Skeletal muscle satellite cell (primary cell): ENCODE measurements at regions not wholly inside any gene's neighbourhood (a gene's known extent, or its start where the extent isn't known, plus 50 kb on each side); places are given as distances from the start of the nearest gene placed in this dataset.

Experiments used
- H3K27me3 ChIP-seq: 2 replicates; pipeline ENCODE4 v1.7.0; 2013; ENCODE audit warnings: low read length; ENCODE audit not compliant: control insufficient read depth, insufficient read depth
- H3K36me3 ChIP-seq: 2 replicates; pipeline ENCODE4 v1.7.0; 2013; ENCODE audit warnings: mild to moderate bottlenecking, control low read depth, low read length; ENCODE audit not compliant: insufficient read depth
- H3K4me1 ChIP-seq: 2 replicates; pipeline ENCODE4 v1.7.0; 2013; ENCODE audit warnings: low read length; ENCODE audit not compliant: control insufficient read depth, insufficient read depth
- H3K4me2 ChIP-seq: 2 replicates; pipeline ENCODE4 v1.7.0; 2013; ENCODE audit warnings: mild to moderate bottlenecking, low read length
- H3K4me3 ChIP-seq: 2 replicates; pipeline ENCODE4 v1.7.0; 2013; ENCODE audit warnings: low read length
- H3K9ac ChIP-seq: 2 replicates; pipeline ENCODE4 v1.7.0; 2013; ENCODE audit warnings: mild to moderate bottlenecking, low read depth, low read length, moderate library complexity
- H3K9me3 ChIP-seq: replicated peaks from 2 replicates; pipeline ENCODE4 v1.7.0; 2013; ENCODE audit warnings: mild to moderate bottlenecking, control low read depth, low read length

DNA sequence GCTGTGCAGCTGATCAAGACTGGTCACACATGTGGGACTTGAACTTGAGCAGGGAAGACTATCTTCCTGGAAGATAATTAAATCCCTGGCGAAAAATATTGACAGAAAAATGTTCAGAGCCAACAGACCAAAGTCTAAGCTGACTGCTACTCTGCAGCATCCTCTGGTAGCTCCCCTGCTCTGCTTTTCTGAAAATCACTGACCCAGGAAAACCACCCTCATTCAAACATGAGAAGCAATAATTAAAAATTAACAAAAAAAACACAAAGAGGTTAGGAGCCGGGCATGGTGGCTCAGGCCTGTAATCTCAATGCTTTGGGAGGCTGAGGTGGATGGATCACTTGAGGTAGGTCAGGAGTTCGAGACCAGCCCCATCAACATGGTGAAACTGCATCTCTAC, 151.9 kb downstream of the SCG2 start:
- Histone ChIP-seq H3K4me1 (no peaks in the 10 kb centered on the region), H3K9me3 (peaks cover 3% of the 10 kb centered on the region), H3K27me3 (no peaks in the 10 kb centered on the region), H3K9ac (no peak overlapping the region), H3K4me3 (no peak overlapping the region), H3K4me2 (no peak overlapping the region), H3K36me3 (no peaks in the 10 kb centered on the region)

DNA sequence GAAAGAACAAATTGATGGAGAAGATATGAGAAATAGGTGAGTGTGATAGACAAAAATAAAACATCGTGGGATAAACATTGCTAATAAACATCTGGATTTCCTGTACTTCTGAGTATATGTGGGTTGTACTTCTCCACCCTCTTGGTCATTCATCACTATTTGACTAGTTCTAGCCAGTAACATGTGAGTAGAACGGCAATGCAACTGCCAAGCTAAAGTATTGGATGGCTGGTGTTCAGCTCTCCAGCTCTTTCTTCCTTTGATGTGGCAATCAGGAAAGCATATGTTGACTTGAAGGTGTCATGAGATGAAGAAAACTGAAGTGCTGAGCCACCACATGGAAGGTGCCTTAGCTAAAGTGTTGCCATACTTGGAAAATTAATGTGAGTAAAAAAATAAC, 144.9 kb downstream of the SCG2 start:
- H3K9ac ChIP-seq: no peak overlapping the region
- no peaks in the 10 kb centered on the region for H3K27me3 ChIP-seq
- peaks cover 23% of the 10 kb centered on the region for H3K4me1 ChIP-seq

DNA sequence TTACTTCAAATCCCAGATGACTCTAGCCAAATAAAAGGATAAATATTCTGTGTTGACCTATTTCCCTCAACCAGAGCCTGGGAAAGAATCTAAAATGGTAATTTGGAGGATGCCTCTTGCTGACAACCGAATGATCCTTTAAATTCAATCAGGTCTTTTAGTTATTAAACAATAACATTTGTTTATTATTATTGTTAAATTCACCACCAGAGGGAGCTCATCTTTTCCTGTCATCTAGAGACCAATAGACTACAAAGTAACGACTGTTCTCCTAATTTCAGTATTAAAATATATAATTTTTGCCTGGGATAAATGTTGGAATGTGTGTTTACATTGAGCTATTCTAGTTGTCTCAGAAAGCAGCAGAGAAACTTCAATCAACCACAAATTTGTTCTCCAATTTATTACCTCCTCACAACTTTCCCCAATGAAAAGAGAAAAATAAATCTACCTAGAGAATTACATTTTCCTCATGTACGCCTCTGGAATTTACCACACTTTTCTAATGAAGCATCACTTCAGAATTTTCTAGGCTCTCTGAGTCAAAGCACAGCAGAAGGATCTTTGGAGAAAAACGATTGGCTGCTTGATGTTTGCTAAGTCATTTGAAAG, 142.7 kb downstream of the SCG2 start:
- H3K27me3 ChIP-seq: no peaks in the 10 kb centered on the region
- no peaks in the 10 kb centered on the region for H3K36me3 ChIP-seq
- H3K4me3 ChIP-seq: no peak overlapping the region
- H3K4me1 ChIP-seq: peaks cover 23% of the 10 kb centered on the region
- H3K4me2 ChIP-seq: no peak overlapping the region
- no peaks in the 10 kb centered on the region for H3K9me3 ChIP-seq
- H3K9ac ChIP-seq: no peak overlapping the region

More for the DNA sequence above, 144.9 kb downstream of the SCG2 start:
- H3K4me2 ChIP-seq: no peak overlapping the region
- H3K4me3 ChIP-seq: no peak overlapping the region
- H3K36me3 ChIP-seq: no peaks in the 10 kb centered on the region
- no peaks in the 10 kb centered on the region for H3K9me3 ChIP-seq

DNA sequence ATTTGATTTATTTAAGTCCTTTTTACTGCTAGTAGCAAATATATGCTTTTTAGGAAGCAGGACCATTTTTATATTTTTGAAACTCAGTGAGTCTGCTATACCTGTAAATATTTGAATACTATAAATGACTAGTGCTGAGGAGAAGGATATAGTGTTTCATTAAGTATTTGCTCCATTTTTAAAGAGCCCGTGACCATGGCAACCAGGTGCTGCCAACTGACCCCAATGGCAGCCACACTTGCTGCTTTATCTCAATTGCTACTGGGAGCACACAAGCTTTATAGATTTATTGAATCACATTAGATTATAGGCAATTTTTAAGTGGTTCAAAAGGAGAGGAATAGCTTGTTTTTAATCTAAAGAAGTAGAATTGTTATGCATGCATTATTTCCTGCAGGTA, 142.0 kb downstream of the SCG2 start:
- no peak overlapping the region for H3K9ac ChIP-seq
- H3K4me1 ChIP-seq: peaks cover 28% of the 10 kb centered on the region
- H3K9me3 ChIP-seq: no peaks in the 10 kb centered on the region
- no peak overlapping the region for H3K4me3 ChIP-seq
- H3K4me2 ChIP-seq: no peak overlapping the region
- H3K27me3 ChIP-seq: no peaks in the 10 kb centered on the region
- H3K36me3 ChIP-seq: no peaks in the 10 kb centered on the region

DNA sequence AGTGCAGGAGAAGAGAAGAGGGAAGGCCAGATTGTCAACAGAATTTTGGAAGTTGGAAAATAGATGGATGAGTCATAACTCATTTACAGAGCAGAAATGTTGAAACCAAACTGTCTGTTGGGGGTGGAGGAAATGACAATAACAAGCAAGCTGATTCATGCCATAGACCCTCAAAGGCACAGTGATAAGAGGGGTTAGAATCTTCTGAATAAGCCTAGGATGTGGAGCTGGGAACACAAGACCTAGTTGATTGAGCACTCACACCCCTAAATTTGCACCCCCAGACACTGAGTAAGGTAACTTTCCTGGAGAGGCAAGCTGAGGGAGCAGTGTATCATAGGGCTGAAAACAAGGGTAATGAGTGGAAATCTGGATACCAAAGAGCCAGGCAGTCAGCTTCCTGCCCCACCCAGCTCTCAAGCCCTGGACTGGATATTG, 141.4 kb downstream of the SCG2 start:
- peak overlapping the region; percentile 54 for H3K4me2 ChIP-seq
- no peaks in the 10 kb centered on the region for H3K36me3 ChIP-seq
- no peak overlapping the region for H3K4me3 ChIP-seq
- H3K9me3 ChIP-seq: no peaks in the 10 kb centered on the region
- H3K9ac ChIP-seq: peak overlapping the region; percentile 8
- no peaks in the 10 kb centered on the region for H3K27me3 ChIP-seq
- H3K4me1 ChIP-seq: peaks cover 33% of the 10 kb centered on the region

DNA sequence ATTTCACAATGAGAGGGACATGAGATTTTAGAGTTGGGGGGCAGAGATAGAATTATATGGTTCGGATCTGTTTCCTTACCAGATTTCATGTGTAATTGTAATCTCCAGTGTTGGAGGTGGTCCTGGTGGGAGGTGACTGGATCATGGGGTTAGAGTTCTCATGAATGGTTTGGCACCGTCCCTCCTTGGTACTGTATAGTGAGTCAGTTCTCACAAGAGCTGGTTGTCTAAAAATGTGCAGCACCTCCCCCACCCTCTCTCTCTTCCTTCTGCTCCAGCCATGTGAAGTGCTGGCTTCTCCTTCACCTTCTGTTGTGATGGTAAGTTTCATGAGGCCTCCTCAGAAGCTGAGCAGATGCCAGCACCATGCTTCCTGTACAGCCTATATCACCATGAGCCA, 138.1 kb downstream of the SCG2 start:
- Histone ChIP-seq H3K4me2 (no peak overlapping the region), H3K9me3 (no peaks in the 10 kb centered on the region), H3K36me3 (no peaks in the 10 kb centered on the region), H3K4me1 (peaks cover 50% of the 10 kb centered on the region), H3K4me3 (no peak overlapping the region), H3K9ac (no peak overlapping the region), H3K27me3 (no peaks in the 10 kb centered on the region)

DNA sequence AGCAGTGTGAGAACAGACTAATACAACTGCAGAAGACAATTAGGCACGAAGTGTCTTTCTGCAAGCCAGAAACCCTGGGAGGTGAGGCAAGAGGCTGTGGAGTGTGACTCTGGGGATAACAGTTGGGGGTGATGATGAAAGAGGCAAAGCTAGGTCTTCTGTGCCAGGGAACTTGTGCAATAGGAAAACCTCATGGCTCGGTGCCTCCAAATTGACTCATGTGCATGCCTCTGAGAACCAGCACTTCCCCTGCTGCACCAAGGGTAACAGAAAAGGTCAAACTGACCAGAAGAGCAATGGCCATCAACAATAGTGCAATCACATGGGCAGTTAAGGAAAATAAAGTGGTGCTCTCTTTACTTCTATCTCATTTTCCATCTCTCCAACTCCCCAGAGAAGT, 136.4 kb downstream of the SCG2 start:
- no peak overlapping the region for H3K9ac ChIP-seq
- peak overlapping the region; percentile 26 for H3K4me2 ChIP-seq
- peaks cover 48% of the 10 kb centered on the region for H3K4me1 ChIP-seq
- H3K36me3 ChIP-seq: no peaks in the 10 kb centered on the region
- H3K4me3 ChIP-seq: no peak overlapping the region
- H3K27me3 ChIP-seq: no peaks in the 10 kb centered on the region
- no peaks in the 10 kb centered on the region for H3K9me3 ChIP-seq

DNA sequence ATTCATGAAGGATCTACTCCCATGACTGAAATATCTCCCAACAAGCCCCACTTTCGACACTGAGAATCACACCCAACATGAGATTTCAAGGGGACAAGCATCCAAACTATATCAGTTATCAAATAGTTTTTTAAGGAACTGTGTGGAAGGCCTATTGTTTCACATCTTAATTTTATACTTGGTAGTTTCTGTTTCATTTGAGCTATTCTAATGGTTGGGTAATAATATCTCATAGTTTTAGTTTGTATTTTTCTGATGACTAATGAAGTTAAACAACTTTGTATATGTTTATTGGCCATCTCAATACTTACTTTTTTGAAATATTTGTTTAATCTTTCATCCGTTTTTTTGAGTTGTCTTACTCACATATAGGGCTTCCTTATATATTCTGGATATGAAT, 135.0 kb downstream of the SCG2 start:
- no peak overlapping the region for H3K4me3 ChIP-seq
- H3K4me1 ChIP-seq: peaks cover 39% of the 10 kb centered on the region
- no peak overlapping the region for H3K9ac ChIP-seq
- H3K27me3 ChIP-seq: no peaks in the 10 kb centered on the region
- no peak overlapping the region for H3K4me2 ChIP-seq
- no peaks in the 10 kb centered on the region for H3K9me3 ChIP-seq
- H3K36me3 ChIP-seq: no peaks in the 10 kb centered on the region

DNA sequence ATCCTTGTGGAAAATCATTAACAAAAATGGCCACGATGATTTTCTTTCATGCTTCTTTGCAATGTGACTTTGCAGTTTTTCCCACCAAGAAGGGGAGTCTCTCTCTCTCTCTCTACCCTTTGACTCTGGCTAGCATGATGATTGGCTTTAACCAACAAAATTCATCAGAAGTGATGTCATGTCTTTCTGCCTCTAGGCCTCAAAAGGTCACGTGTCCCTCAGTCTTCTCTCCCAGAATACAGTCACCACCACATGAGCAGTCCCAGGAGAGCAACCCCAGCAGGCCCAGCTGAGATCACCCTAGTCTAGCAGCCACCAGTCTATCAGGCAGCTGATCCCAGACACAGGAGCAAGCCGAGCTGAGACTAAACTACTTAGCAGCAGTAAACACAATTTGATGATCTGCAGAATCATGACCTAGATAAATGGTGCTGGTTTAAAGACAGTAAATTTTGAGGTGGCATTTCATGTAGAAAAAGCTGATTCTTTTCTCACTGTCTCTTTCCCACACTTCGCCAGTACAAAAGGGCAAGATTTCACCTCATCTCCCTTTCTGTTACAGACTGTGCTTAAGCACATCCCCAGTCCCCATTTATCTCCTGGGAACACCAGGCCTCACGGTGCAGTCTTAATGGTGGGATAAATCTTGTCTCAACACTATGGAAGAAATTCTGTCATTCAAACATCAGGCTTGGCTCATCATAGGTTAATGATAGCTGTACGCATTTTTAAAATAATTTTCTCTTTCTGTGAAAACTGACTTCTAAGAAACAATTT, 132.7 kb downstream of the SCG2 start:
- H3K27me3 ChIP-seq: no peaks in the 10 kb centered on the region
- H3K36me3 ChIP-seq: no peaks in the 10 kb centered on the region
- H3K9me3 ChIP-seq: no peaks in the 10 kb centered on the region
- H3K4me3 ChIP-seq: no peak overlapping the region
- H3K9ac ChIP-seq: peak overlapping the region; percentile 40
- H3K4me2 ChIP-seq: no peak overlapping the region
- H3K4me1 ChIP-seq: peaks cover 39% of the 10 kb centered on the region

DNA sequence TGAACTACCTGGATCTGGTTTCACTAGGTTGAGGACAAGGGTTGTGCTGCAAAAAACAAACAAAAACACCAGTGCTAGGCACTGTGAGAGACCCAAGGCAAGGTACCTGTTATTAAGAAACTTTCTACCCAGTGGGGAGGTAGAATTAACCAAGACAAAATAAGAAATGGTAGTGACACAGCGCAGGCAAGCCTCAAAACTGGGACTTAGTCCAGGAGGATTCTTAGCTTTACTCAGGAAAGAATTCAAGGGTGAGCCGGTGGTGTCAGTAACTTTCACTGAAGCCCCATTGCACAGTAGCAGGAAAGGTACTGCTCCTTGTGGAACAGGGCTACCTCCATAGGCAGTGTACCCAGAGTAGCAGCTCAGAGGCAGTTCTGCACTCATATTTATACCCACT, 131.6 kb downstream of the SCG2 start:
- Histone ChIP-seq H3K4me2 (no peak overlapping the region), H3K9me3 (no peaks in the 10 kb centered on the region), H3K9ac (no peak overlapping the region), H3K36me3 (no peaks in the 10 kb centered on the region), H3K27me3 (no peaks in the 10 kb centered on the region), H3K4me1 (peaks cover 29% of the 10 kb centered on the region), H3K4me3 (no peak overlapping the region)

DNA sequence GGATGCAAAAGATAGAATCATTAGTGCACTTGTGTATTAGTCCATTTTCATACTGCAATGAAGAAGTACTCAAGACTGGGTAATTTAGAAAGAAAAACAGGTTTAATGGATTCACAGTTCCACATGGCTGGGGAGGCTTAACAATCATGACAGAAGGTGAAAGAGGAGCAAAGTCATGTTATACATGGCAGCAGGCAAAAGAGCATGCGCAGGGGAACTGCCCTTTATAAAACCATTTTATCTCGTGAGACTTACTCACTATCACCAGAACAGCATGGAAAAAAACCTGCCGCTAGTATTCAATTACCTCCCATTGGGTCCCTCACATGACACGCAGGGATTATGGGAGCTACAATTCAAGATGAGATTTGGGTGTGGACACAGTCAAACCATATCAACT, 129.4 kb downstream of the SCG2 start:
- peaks cover 16% of the 10 kb centered on the region for H3K4me1 ChIP-seq
- no peaks in the 10 kb centered on the region for H3K27me3 ChIP-seq
- no peak overlapping the region for H3K9ac ChIP-seq
- no peaks in the 10 kb centered on the region for H3K36me3 ChIP-seq
- no peak overlapping the region for H3K4me2 ChIP-seq
- no peak overlapping the region for H3K4me3 ChIP-seq
- no peaks in the 10 kb centered on the region for H3K9me3 ChIP-seq

DNA sequence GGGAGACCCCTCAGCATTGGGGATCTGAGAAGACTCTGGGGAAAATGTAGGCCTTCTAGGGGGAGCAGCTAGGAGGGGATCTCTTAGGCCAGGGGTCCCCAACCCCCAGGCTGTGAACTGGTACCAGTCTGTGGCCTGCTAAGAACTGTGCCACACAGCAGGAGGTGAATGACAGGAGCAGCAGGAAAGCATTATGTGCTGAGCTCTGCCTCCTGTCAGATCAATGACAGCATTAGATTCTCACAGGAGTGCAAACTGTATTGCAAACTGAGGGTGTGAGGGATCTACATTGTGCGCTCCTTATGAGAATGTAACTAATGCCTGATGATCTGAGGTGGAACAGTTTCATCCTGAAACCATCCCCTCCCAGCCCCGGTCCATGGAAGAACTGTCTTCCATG, 127.3 kb downstream of the SCG2 start:
- Histone ChIP-seq H3K4me1 (peaks cover 3% of the 10 kb centered on the region), H3K9ac (no peak overlapping the region), H3K27me3 (no peaks in the 10 kb centered on the region), H3K4me2 (no peak overlapping the region), H3K9me3 (no peaks in the 10 kb centered on the region), H3K36me3 (no peaks in the 10 kb centered on the region), H3K4me3 (no peak overlapping the region)
